HG02943 (cell line): ENCODE measurements at regions not wholly inside any gene's neighbourhood (a gene's known extent, or its start where the extent isn't known, plus 50 kb on each side); places are given as distances from the start of the nearest gene placed in this dataset.
"Not testable (repeated sequence)": the region's sequence is repeated elsewhere in the genome, so short reads cannot be mapped to it uniquely, and the experiment has no call there.

Experiments
- ATAC-seq: cut with Tn5 transposase; IDR thresholded peaks from one replicate; pipeline ENCODE4 v1.9.1; 2021; ENCODE audit warnings: mild to moderate bottlenecking, low read depth, moderate library complexity; ENCODE audit not compliant: unreplicated experiment

DNA sequence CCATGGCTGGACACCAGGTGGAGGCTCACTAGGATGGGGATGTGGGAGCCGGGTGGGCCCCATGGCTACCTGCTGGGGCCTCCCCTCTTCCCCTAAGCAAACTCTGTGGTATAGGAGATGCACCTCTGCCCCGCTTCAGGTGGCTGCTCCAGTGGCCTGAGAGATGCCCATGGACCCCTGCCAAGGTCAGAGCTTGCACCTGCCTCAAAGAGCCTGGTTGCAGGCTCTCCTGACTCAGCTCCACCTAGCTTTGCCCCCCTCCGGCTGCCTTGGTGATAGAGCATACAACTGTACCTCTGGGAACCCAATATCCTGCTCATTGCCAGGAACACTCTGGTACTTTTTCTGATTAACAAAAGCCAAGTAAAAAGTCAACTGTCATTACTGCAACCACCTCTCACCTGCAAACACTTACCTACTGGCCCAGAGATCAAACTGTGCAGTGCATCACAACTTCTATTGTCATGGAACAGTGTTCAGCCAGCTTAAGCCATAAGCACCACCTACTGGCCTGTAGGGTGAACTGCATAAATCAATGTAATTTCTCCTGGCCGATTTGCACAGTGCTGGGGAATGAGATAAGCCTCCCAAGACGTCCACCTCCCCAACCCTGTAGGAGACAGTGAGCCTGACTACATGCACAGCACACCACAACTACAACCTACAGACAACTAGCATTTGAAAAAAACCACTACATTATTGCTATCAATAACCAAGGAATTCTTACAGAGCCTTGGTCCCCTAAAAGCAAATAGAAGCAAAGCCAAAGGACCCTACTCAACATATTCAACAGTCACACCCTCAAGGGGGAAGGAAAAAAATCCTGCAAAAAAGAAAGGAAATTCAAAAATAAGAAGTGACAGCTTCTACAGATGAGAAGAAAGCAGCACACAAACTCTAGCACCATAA lies 352.4 kb upstream of the ARHGEF26 start:
- ATAC-seq, result peak; percentile 95

DNA sequence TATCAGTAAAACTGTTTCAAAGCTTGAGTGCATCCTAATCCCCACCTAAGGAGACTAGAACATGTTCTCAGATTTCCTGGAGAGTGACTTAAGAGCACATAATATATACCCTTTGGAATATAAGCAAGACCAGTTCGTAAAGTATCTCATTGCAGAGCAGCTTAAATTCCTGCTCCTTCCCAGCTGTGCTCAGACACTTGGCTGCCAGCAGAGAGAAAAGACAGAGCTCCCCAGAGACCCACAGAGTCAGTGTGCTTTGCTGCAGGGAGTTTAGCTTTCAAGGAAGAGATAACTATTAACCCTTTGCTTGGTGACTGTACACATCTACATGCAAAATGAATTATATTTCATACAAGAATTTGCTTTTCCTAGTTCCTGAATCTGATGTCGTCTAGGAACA lies 338.1 kb upstream of the ARHGEF26 start:
- no peak for ATAC-seq

DNA sequence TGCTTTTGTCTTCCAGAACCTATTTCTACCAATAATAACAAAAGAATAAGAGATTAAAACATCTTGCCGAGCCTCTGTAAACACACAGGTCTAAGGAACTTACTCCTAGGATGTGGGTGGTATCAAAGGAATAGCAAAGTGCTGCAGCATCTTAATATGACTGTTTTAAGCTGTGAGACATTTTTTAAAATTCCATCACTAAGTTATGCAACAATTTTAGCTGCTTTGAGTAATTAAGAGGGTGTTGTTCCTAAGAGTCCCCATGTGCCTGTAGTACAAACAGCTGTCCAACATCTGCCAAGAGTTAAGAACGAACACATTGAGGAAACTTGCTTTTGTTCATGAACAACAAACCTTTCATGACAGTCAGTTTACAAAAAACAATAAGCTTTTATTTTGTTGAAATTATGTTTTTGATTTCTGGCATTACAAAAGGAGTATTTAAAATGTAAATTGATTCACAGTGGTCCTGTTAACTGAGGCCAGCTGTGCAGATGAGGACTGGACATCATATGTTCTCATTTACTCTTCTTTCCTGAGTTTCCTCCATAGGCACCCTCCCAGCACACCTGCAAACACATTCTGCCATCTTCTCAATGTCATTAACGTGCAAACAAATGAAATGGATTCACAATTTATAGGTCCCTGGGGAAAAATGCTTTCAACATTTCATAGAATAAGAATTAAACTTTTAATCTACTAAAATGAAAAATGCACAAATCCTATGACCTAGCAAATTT lies 337.3 kb upstream of the ARHGEF26 start:
- no peak for ATAC-seq

DNA sequence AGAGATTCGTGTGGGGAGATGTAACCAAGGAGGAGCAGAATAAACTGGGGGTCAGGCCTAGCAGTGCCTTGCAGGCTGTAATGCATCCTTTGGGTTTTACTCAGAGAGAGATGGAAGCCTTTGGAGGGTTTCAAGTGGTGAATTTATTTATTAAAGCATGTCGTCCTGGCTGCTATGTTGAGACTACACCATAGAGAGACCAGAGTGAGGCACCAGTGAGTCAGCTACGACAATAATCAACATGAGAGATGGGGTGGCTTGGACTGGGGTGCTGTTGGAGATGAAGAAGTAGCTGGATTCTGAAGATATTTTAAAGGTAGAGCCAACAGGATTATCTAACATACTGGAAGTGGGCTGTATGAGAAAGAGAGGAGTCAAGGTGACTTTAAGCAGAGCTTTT lies 335.3 kb upstream of the ARHGEF26 start:
- no peak for ATAC-seq

DNA sequence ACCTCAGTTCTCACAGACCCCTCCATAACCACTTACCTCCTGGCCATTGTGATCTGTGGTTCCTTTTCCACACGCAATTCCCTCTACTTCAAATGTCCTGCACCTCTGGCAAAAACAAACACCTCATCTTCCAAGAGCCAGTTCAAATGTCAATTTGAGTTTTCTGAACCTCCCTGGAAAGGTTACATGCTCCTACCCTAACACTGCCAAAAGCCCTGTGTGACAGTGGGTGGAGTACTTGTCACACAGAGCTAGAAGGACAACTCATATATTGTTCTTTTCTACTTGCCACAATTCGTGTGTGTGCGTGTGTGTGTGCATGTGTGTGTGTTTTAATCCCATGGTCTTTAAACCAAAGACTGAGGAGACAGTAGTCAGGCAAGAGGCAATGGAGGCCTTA lies 331.8 kb upstream of the ARHGEF26 start:
- no peak for ATAC-seq

DNA sequence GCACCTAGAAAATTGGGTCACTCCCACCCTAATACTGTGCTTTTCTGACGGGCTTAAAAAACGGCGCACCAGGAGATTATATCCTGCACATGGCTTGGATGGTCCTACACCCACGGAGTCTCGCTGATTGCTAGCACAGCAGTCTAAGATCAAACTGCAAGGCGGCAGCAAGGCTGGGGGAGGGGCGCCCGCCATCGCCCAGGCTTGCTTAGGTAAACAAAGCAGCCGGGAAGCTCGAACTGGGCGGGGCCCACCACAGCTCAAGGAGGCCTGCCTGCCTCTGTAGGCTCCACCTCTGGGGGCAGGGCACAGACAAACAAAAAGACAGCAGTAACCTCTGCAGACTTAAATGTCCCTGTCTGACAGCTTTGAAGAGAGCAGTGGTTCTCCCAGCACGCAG lies 324.1 kb upstream of the ARHGEF26 start:
- not testable (repeated sequence) for ATAC-seq

DNA sequence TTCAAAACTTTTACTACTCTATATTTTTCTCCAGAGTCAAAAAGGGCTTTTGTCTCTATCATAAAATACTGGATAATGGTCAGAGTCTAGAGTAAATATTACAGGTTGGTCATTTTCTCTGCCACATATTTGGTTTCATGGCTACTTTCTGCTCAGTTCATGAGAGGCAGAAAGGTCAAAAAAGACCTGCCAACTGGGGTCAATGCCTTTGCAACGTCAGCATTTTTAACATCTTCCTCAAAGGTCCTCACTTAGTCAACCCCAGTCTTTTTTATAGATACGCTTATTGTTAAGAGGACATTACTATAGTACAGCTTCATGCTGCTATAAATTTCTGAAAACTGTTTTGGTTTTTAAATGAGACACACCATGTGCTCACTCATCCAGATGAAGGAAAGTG lies 312.1 kb upstream of the ARHGEF26 start:
- no peak for ATAC-seq

DNA sequence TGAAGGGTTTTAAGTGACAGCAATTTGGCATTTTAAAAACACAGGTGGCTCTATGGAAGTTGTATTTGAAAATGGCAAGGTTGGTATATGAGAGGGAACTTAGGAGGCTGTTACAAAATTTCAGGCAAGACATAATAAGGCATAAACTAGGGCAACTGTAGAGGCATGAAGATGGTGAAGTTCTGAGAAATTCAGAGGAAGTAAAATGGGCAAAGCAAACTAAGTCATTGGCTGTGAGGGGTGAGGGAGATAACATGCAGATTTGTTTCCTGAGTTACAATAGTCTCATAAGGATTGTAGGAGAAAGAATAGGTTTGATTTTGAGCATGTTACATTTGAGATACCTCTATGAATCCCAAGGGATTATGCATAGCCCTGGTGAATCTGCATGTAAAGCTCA lies 302.9 kb upstream of the ARHGEF26 start:
- ATAC-seq, result no peak

DNA sequence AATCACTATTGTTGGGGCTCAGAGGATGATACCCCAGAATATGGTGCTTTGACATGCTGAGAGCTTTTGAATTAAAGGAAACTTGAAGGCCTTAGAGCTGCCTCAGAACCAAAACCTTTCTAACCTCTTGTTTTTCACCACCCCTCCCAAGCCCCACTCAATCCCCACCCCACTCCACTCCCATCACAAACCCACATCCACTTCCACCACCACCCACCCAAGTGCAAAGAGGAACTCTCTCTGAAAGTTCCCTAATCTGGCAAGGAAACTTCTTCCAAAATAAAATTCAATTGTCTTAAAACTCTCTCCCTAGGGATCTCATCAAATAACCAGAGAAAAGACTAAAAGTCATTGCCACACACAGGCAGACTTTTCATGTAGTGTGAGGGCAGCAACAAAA lies 301.2 kb upstream of the ARHGEF26 start:
- no peak for ATAC-seq

DNA sequence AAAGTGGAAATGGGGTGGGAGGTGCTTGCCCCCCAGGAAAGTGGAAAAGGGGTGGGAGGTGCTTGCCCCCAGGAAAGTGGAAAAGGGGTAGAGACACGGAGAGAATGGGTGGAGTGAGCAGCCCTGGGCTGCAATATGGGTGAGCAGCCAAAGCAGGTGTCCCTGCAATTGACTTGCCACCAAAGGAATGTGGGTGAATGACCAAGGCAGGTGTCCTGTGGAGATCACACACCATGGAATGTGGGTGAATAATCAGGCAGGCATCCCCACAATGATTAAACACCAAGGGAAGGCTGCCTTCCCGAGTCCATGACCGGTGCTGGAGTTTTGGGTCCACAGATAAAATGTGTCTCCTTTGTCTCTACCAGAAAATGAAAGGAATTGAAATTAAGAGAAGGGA lies 292.8 kb upstream of the ARHGEF26 start:
- ATAC-seq, result not testable (repeated sequence)

DNA sequence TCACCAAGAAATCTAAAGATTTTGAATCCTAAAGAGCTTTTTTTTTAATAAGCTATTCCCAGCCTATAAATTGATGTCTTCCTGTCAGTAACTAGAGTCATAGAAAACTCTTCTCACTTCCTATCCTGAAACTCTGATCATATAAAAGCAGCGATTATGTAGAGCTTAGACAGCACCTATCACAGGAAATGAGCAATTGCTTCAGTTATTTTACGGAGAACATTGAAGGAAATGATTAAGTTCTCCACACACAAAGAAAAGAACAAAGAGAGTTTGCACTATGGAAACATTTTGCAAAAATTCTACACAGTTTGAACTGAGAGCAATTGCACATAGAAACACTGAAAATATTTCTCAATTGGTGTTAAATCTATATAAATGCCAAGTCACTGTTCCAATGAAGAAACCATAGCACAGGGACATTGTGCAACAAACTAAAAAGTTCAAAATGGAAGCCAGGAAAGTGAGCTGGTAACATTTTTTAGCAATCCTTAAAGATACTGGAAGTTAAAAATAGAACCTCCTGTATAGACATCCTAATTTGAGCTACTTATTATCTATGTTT lies 291.5 kb upstream of the ARHGEF26 start:
- no peak for ATAC-seq

DNA sequence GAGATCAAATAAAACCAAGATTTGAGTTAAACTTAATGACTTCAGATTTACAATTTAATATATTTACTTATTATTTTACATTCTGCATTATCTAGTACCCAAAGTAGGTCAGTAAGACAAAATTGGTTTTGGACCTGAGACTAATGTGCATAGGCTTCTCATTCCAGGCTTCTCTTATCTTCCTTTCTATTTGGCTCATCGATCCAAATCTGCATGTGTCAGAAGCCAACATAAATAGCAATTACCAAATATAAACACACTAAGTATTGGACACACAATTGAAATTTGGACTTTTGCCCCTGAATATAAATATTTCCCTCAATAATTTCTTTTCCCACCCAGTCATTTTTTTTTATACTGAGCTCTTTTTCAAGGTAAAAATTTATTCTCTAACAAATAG lies 290.6 kb upstream of the ARHGEF26 start:
- no peak for ATAC-seq

DNA sequence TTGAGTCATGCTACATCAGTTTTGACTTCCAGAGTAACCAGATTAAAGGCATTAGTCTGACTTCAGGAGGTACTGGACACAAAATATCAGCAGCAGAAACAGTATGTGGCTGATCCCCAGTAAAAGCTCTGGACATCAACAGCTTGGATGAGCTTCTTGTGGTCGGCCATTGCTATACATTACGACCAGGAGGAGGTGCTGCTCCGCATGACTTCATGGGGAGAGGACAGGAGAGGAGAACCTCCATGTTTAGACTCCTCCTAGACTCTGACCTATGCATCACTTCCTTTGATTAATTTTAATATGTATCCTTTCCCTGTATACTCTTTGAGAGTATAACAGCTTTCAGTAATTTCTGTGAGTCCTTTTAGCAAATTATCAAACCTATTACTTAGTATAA lies 285.6 kb upstream of the ARHGEF26 start:
- no peak for ATAC-seq

DNA sequence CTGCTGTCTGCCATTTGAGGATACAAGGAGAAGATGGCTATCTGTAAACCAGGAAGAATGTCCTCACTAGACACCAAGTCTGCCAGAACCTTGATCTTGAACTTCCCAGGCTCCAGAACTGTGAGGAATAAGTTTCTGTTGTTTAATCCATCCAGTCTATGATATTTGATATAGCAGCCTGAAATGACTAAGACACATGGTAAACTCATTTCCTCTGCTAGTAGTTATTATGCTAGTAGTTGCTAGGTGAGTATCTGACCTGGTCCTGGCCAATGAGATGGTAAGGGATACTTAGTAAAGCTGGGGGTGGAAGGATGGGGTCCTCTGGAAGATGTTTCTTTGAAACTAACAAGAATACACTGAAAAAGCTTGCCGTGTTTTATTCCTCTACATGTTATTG lies 280.7 kb upstream of the ARHGEF26 start:
- no peak for ATAC-seq

DNA sequence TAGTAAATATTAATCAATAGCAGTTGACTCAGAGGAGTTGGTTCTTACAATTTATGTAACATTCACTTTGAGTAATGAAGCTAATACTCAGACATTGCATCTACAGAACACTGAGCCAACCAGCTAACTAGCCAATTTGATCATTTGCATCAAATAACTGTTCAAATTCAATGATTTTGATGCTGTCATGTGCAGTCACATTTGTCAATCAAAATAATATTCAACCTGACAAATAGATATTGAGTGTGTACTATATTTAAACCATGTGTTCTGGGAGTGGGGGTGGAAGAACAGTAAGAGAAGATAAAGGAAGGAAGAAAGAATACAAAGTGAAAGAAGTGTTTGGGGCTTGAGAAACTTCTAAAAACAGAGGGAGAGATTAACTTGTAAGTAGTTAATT lies 277.2 kb upstream of the ARHGEF26 start:
- ATAC-seq, result no peak

DNA sequence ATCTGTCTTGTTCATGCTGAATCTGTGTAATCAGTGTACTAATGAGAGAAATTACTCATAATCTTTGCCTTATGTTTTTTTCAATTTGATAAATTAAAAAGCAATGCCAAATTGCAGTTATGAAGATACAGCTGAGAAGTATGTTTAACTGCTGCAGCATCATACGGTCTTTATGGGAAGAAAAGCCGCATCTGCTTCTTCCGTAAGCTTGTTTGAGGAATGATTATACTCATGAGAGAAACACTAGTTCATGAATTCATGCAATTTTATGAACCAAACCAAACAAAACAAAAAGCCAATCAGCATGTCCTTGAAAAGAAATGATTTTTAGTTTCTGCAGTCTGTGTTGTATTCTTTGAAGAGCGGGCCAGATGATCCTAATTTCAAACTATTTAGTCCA lies 275.9 kb upstream of the ARHGEF26 start:
- ATAC-seq, result no peak

DNA sequence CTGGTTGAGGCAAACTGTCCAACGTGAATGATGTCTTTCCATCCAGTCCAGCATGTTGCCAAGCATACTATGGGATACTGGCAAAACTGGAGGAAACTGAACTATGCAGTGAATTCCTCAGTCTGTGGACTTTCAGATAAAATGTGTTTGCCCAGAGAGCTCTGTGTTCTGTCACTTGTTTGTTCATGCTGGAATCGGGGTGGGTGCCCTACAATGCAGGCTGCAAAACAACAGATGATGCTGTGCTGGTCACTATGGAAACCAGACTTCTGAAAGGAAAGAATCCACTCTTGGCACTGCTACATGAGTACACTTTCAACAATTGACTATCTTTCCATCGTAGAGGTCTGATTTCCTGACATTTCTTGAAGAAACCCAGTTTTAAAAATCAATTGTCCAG lies 272.5 kb upstream of the ARHGEF26 start:
- no peak for ATAC-seq

DNA sequence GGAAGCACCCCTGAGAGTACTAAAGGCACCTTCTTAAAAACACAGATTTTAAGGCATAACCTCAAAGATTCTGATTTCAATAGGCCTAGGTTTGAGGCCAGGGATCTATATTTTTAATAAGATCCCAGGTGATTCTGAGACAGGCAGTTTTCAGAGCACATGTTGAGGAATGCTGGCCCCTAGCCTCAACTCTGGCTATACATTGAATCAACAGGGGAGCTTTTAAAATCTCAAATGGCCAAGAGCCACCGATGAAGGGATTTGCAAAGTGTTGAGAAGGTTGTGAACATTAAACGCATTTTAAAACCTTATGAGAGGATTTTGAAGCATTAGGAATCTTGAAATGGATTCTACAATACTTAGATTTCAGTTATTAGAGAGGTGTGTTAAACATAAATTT lies 268.8 kb upstream of the ARHGEF26 start:
- ATAC-seq, result no peak

DNA sequence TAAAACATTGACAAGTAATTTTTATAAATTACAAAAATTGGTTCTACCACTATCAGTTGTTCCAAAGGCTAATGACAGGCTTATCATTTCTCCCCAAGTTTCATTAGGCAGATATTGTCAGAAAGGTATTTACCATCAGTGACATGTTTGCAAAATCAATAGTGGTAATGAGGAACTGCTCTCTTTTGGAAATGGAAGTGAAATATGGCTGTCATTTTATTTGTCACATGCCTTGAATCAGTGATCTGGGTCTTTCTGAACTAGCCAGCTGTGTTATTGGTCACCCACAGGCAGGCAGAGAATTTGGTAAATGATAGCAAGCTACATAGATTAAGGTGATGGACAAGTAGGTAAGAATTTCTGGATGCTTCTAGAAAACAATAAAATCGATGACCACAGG lies 268.0 kb upstream of the ARHGEF26 start:
- ATAC-seq, result no peak

DNA sequence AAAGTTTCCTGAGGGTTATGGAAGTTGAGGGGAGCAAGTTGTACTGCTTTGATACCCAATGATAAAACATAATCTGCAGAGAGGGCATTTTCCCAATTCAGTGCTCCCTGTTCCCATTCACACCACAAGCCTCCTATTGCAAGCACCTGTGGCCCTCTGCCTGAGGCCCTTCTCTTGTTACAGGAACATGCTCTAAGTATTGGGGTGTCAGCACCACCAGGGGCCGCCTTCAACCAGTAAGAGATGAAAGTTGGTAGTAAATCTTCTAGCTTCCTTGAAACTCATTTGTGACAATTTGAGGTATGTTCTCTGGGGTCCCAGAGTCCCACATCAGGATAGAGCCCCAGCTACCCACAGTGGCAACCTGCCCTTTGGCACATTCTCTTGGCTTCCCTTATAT lies 265.4 kb upstream of the ARHGEF26 start:
- peak; percentile 86 for ATAC-seq

DNA sequence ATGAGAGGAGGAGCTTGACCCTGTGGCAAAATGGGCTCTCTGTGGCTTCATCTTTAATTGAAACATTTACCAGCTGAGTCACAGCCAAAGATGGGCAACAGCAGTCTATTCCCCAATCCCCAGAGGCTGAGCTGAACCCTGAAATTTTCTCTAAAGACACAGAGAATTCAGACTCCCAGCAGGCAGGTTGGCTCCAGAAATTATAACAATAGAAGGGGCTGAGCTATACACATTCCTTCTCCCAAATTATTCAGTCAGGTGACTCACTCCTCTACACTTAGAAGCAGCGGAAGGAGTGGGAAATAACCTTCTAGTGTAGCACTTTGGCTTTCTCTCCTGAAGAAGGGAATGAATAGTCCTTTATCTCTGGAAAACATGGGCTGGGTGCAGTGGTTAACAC lies 264.3 kb upstream of the ARHGEF26 start:
- no peak for ATAC-seq

DNA sequence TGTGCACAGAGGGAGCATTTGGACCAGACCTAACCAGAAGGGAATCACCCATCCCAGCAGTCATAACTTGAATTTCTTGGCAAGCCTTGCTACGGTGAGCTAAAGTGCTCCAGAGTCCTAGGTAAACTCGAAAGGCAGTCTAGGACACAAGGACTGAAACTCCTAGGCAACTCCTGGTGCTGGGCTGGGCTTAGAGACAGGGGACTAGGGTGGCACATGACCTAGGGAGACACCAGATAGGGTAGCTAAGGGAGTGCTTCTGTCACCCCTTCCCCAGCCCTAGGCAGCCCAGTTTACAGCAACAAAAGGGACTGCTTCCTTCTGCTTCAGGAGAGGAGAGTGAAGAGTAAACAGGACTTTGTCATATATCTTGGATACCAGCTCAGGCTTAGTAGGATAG lies 256.4 kb upstream of the ARHGEF26 start:
- ATAC-seq, result no peak
